GM12872 (cell line): ENCODE measurements at regions not wholly inside any gene's neighbourhood (a gene's known extent, or its start where the extent isn't known, plus 50 kb on each side); places are given as distances from the start of the nearest gene placed in this dataset.

Experiments
- CTCF ChIP-seq: IDR thresholded peaks from 3 replicates; pipeline ENCODE4 v1.5.1; 2011; ENCODE audit warnings: low read depth, mild to moderate bottlenecking, low read length, moderate library complexity; ENCODE audit not compliant: insufficient read depth

- TF ChIP-seq CTCF, result no peak
These were observed 310.9 kb upstream of the DIO3 start for GRCh38 chr14:101250336-101250947.

- no peak for TF ChIP-seq CTCF
These were observed 310.1 kb upstream of the DIO3 start for GRCh38 chr14:101250948-101251811.

GRCh38 chr14:101251812-101252442 lies 309.4 kb upstream of the DIO3 start:
- no peak for TF ChIP-seq CTCF

GRCh38 chr14:101252443-101253214 lies 308.7 kb upstream of the DIO3 start:
- no peak for TF ChIP-seq CTCF

GRCh38 chr14:101253948-101254347 lies 307.3 kb upstream of the DIO3 start:
- no peak for TF ChIP-seq CTCF

- no peak for TF ChIP-seq CTCF
These were observed 306.2 kb upstream of the DIO3 start for GRCh38 chr14:101254805-101255764.
